Osteocyte (in vitro differentiated cells): ENCODE measurements at regions not wholly inside any gene's neighbourhood (a gene's known extent, or its start where the extent isn't known, plus 50 kb on each side); places are given as distances from the start of the nearest gene placed in this dataset.
A peak's percentile ranks its signal among the peaks of the same experiment; 100 is the strongest.

Experiments used
- DNase-seq: peaks from one replicate; pipeline ENCODE4 v3.0.0; 2021; ENCODE audit warnings: mixed read lengths; ENCODE audit not compliant: unreplicated experiment; ENCODE audit errors: extremely low spot score
- H3K27ac Mint-ChIP-seq: one replicate; pipeline ENCODE4 v1.8.0; 2021; ENCODE audit warnings: mild to moderate bottlenecking, mixed read lengths; ENCODE audit not compliant: unreplicated experiment
- H3K27me3 Mint-ChIP-seq: one replicate; pipeline ENCODE4 v1.8.0; 2021; ENCODE audit warnings: mixed read lengths; ENCODE audit not compliant: unreplicated experiment
- H3K36me3 Mint-ChIP-seq: one replicate; pipeline ENCODE4 v1.8.0; 2021; ENCODE audit warnings: mixed read lengths; ENCODE audit not compliant: unreplicated experiment
- H3K4me1 Mint-ChIP-seq: one replicate; pipeline ENCODE4 v1.8.0; 2021; ENCODE audit warnings: mixed read lengths; ENCODE audit not compliant: unreplicated experiment
- H3K4me3 Mint-ChIP-seq: one replicate; pipeline ENCODE4 v1.8.0; 2021; ENCODE audit warnings: mild to moderate bottlenecking, moderate library complexity, mixed read lengths; ENCODE audit not compliant: unreplicated experiment
- H3K9me3 Mint-ChIP-seq: one replicate; pipeline ENCODE4 v1.8.0; 2021; ENCODE audit warnings: mixed read lengths; ENCODE audit not compliant: unreplicated experiment
- TF ChIP-seq, protein P1 (sequence below): fragments of 200-600 bp; sonication (generic); IDR thresholded peaks from 2 replicates; pipeline ENCODE4 v1.5.0; 2021; ENCODE audit warnings: antibody characterized with exemption, mild to moderate bottlenecking, moderate library complexity

DNA sequence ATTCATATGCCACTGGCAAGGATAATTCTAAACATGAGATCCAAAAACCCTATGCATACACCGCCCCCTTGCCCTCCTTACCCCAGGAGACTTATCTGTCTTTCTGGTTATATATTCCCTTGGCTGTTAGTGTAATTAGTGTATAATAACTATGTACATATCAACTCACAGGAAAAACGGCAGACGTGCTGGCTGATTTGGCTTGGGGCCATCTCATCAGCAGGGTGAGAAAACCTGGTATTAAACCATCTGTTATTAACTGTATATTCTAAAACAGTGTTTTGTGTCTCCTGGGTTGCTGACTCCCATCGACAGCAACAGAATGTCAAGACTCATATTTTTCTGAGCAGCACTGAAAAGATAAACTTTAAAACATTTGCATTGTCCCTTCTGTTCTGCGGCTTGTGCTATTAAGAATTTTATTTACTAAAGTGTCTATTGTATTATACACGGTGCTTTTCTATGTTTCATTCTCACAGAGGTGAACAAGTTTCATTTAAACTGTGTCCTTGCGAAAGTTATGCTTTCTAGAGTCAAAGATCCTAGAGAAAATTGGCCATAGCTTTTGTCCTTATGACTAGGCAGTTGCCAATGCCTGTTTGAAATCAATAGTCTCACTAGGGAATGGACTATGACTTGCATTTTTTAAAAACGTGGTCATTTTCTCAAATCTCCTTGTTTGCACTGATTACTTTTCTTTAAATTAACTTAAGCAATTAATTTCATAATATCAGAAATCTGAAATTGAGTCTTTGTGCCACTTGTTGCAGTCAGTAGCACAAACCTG lies 211.5 kb upstream of the MID1 start:
- DNase-seq, result no peak
- no peaks in the 10 kb centered on the region for H3K36me3 Mint-ChIP-seq
- peaks cover 6% of the 10 kb centered on the region for H3K9me3 Mint-ChIP-seq
- TF ChIP-seq, protein P1, sequence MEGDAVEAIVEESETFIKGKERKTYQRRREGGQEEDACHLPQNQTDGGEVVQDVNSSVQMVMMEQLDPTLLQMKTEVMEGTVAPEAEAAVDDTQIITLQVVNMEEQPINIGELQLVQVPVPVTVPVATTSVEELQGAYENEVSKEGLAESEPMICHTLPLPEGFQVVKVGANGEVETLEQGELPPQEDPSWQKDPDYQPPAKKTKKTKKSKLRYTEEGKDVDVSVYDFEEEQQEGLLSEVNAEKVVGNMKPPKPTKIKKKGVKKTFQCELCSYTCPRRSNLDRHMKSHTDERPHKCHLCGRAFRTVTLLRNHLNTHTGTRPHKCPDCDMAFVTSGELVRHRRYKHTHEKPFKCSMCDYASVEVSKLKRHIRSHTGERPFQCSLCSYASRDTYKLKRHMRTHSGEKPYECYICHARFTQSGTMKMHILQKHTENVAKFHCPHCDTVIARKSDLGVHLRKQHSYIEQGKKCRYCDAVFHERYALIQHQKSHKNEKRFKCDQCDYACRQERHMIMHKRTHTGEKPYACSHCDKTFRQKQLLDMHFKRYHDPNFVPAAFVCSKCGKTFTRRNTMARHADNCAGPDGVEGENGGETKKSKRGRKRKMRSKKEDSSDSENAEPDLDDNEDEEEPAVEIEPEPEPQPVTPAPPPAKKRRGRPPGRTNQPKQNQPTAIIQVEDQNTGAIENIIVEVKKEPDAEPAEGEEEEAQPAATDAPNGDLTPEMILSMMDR, result no peak
- no peak overlapping the region for H3K4me3 Mint-ChIP-seq
- H3K27ac Mint-ChIP-seq, result no peak overlapping the region
- H3K4me1 Mint-ChIP-seq, result peaks cover 17% of the 10 kb centered on the region
- no peaks in the 10 kb centered on the region for H3K27me3 Mint-ChIP-seq

- TF ChIP-seq, protein P1, result no peak
- DNase-seq, result no peak
- Mint-ChIP-seq H3K27me3 (no peaks in the 10 kb centered on the region), H3K9me3 (peaks cover 4% of the 10 kb centered on the region), H3K27ac (peak overlapping the region; percentile 38), H3K4me3 (peak overlapping the region; percentile 52), H3K36me3 (no peaks in the 10 kb centered on the region), H3K4me1 (peaks cover 17% of the 10 kb centered on the region)
These were observed 213.1 kb upstream of the MID1 start for GRCh38 chrX:10833299-10834169.

- no peak for DNase-seq
- Mint-ChIP-seq H3K27ac (no peak overlapping the region), H3K9me3 (peaks cover 7% of the 10 kb centered on the region), H3K27me3 (no peaks in the 10 kb centered on the region), H3K4me3 (no peak overlapping the region), H3K4me1 (peaks cover 1% of the 10 kb centered on the region), H3K36me3 (no peaks in the 10 kb centered on the region)
- TF ChIP-seq, protein P1, result no peak
These were observed 221.2 kb upstream of the MID1 start for GRCh38 chrX:10841579-10841978.

- H3K27me3 Mint-ChIP-seq, result no peaks in the 10 kb centered on the region
- H3K27ac Mint-ChIP-seq, result no peak overlapping the region
- H3K9me3 Mint-ChIP-seq, result peaks cover 14% of the 10 kb centered on the region
- TF ChIP-seq, protein P1, result no peak
- H3K4me1 Mint-ChIP-seq, result peaks cover 12% of the 10 kb centered on the region
- H3K4me3 Mint-ChIP-seq, result no peak overlapping the region
- DNase-seq, result no peak
- no peaks in the 10 kb centered on the region for H3K36me3 Mint-ChIP-seq
These were observed 222.3 kb upstream of the MID1 start for GRCh38 chrX:10842646-10843045.

DNA sequence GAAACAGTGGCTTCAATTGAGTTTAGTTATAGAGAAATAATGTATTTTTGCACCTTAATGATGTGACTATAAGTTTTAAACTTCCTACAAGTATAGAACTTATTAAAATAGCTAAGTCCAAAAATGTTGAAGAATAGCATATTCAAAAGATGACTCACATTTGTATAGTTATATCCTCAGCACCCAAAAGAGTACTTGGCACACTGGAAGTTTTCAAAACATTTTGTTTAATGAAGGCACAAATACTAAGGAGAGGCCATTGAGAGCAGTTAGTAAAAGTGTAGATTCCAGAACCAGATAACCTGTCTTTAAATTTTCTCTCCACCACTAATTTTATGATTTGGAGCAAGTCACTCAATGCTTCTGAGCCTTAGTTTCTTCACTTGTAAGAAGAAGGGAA lies 226.9 kb upstream of the MID1 start:
- Mint-ChIP-seq H3K36me3 (no peaks in the 10 kb centered on the region), H3K9me3 (peaks cover 12% of the 10 kb centered on the region), H3K4me1 (peaks cover 17% of the 10 kb centered on the region), H3K4me3 (no peak overlapping the region), H3K27ac (no peak overlapping the region), H3K27me3 (no peaks in the 10 kb centered on the region)
- no peak for DNase-seq
- TF ChIP-seq, protein P1, result no peak
